CD4-positive, alpha-beta T cell treated with Interleukin-2 at 100 ng/mL for 4 hours (primary cell): ENCODE measurements at regions not wholly inside any gene's neighbourhood (a gene's known extent, or its start where the extent isn't known, plus 50 kb on each side); places are given as distances from the start of the nearest gene placed in this dataset.
"Not testable (repeated sequence)": the region's sequence is repeated elsewhere in the genome, so short reads cannot be mapped to it uniquely, and the experiment has no call there.

Experiments used
- DNase-seq: peaks from one replicate; pipeline ENCODE4 v3.0.0-alpha.2; 2020; ENCODE audit warnings: low spot score

DNA sequence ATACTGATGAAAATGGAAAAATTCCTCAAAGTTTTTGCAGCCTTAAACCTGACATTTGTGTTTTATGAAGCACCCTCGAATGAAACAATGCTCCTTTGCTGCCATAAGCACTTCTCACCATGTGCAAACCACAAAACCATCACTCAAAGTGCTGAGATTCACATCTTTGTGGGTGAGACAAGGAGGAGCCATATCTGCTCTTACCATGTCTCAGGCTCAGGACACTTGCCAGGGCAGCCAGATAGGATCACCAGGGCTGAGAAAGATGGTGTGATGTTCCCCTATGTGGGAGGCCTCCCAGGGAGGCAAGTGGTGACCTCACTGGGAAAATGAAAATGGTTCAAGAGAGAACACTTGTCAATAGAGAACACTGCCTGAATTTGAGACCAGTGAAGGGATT lies 120.4 kb downstream of the CCDC34 start:
- no peak for DNase-seq

DNA sequence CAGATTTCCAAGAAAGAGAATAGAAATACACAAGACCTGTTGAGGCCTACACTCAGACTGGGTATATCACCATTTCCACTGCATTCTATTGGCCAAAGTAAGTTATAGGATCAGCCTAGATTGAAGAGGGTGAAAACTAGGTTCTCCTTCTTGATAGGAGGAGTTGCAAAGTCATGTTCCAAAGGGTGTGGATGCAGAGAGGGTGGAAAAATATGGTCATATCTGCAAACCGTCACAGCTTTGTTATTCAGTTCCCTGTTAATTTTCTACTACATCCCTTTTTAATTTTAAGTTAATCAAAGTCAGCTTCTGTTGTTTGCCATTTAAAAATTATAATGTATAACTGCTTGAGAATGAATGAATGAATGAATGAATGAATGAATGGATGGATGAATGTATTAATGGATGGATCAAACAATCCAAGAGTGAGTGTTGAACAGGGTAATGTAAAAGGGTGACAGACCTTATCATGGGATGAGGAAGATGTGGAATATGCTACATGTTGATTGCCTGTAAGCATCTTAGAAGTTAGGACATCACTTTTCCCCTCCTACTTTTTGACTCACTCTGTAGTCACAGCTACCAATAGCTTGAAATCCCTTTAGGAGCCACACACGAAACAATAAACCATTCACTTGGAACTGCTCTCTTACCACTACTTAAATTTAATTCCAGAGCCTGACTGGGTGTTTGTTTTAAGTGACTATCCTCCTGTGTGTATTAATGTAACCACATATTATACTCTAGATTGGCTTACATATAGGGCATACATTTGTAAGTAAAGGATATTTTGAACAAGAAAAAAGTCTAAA lies 121.5 kb downstream of the CCDC34 start:
- DNase-seq: no peak

GRCh38 chr11:27239305-27239942 lies 123.6 kb downstream of the CCDC34 start:
- no peak for DNase-seq

- no peak for DNase-seq
These were observed 124.2 kb downstream of the CCDC34 start for GRCh38 chr11:27238811-27239210.

DNA sequence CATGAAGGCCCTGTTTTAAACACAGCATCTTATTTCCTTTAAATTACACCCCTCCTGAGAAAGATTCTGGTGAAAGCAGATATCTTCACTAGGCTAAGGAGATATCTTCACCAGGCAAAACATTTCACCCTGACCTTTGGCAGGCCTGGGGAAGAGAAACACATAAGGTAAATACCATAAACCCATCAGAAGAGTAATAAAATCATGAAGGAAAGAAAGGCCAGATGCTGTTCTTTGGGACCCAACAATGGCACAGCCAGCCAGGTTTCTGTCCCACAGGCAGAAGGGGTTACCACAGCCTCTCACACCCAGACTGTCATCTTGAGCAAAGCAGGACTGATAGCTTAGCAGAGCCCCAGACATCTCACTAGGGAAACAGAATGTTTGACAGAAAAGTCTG lies 125.4 kb downstream of the CCDC34 start:
- DNase-seq: no peak

GRCh38 chr11:27234961-27235360 lies 128.1 kb downstream of the CCDC34 start:
- DNase-seq: no peak

DNA sequence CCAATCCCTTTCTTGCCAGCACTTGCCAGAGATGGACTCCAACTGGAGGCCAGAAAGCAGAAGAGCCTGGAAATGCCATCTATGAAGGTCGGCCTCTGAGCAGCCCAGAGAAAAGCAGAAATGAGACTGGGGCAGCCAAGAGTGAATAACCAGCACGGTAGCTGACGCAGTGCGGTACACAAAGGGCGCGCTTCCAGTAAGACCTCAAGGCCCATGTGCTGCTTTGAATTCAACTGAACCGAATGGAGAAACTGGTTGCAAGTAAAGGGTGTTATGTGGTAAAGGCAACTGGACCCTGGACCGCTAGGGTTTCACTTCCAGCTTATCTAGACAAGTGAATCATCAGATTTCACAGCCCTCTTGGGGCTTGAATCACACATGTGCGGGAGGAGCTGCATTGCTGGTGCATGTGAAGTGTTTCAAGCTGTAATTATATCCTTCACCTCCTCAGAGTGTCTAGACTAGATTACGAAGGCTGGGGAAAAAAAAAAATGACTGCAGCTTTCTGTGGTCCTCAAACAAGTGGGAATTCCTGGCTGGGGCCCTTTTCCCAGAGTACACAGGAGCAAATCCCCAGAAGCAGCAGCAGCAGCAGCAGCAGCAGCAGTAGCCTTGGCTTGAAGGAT lies 128.9 kb downstream of the CCDC34 start:
- DNase-seq: no peak

DNA sequence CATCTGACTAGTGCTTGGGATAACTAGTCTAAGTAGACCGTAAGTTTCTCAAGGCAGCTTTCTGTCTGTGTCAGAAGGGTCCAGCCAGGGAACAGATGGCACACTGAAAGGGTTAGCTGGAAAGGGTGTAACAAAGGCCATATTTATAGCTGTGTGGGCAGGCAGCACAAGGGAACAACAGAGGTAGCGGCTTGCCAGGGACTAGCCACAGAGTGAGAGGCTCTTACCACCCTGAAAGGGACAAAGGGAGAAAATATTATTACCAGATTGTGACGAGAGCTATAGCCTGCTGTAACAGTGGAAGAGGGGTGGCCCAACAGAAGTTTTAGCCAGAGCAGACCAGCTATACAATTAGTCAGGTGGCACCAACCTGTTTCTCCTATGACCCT lies 129.4 kb downstream of the CCDC34 start:
- no peak for DNase-seq

GRCh38 chr11:27231530-27231929 lies 131.5 kb downstream of the CCDC34 start:
- DNase-seq: no peak

GRCh38 chr11:27230192-27230572 lies 132.8 kb downstream of the CCDC34 start:
- DNase-seq: no peak

DNA sequence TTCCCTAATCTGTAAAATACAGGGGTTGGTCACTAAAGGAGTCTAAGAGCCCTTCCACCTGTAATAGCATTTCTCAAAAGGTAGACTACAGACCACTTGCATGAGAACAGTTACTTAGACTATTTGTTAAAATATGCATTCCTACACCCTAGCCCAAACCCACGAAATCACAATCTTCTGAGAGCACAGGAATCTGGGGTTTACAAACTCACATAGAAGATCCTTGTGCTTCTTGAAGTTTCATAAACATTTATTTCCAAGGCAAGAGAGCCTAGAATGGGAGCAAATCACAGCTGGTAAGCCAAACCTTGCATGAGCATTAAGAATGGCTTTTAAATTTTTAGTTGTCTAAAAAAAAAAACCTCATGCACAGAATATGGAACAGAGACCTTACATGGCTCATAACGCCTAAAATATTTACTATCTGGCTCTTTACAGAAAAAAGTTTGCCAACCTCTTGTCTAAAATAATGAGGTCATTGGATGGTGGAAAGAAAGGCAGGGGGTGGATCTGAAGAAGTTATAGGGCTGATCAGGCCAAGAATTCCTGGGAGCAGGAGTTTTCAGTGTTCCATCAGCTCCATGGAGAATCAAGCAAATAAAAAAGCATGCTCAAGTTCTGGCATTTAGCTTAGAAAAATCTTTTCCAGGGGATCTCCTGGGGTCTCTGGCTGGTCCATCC lies 133.4 kb downstream of the CCDC34 start:
- no peak for DNase-seq

DNA sequence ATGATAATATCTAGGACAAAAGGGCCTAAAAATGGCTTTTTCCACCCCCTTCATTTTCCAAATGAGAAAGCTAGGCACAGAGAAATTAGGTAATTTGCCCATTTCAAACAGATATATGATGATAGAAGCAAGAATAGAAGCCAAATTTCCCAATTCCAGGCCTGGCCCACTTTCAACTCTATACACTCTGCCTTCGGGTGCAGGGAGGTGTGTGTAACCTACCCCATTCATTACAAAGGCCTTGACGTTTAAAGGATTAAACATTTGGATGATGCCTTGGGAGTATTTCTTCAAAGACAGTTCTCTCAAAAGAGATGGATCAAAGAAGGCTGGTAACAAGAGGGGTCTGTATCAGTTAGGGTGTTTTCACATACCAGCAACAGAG lies 134.1 kb downstream of the CCDC34 start:
- no peak for DNase-seq

DNA sequence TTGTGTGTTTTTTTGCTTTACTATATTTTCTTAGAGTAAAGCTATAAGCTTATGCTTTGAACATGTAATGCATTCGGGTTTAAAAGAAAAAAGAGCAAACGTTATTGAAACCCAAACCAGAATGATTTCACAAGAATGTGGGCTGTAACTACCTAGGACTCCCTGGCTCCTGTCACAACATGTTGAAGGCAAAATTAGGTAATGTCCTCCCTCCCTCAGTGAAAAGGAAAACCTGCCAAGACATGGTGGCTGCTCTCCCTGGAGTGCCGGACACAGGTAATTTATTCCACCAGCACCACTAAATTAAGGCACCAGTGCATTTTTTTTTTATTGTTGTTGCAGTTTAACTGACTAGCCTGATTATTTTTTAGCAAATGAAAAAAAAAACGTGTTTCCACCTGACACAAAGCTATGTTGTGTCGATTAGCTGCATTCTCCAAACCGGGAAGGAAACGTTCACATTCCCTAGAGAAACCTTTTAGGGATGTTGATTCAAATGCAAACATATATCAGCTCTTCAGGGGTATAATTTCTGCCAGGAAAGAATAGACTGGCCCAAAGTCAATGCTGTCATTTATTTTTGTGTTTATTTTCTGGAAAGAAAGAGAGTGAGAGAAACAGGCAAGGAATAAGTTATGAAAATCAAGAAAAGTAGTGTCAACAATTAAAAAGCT lies 134.6 kb downstream of the CCDC34 start:
- DNase-seq: no peak

GRCh38 chr11:27227736-27228135 lies 135.3 kb downstream of the CCDC34 start:
- no peak for DNase-seq

- DNase-seq: not testable (repeated sequence)
These were observed 143.5 kb downstream of the CCDC34 start for GRCh38 chr11:27219487-27220039.

GRCh38 chr11:27218421-27219038 lies 144.5 kb downstream of the CCDC34 start:
- DNase-seq: no peak

DNA sequence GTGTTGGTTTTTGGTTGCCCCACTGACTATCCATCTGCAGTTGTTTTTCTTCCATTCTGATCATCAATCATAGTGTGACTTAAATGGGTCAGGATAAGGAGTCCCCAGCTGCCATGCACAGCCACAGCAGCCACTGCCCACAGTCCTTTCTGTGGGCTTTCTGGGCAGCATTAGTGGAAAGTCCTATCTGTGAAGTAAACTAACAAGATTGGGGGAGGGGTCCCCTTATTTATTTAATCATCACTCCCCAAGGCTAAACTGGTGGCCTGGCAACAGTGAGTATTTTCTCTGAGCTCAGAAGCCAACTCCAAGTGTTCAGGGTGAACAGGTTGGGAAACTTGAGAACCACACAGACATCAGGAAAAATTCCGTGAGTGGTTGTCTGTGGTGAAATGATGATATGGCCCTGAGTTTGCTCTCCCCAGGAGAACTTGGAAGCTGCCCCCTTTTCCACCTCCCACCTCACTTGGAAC lies 145.0 kb downstream of the CCDC34 start:
- DNase-seq: no peak

GRCh38 chr11:27217496-27217895 lies 145.5 kb downstream of the CCDC34 start:
- DNase-seq: no peak

- DNase-seq: no peak
These were observed 146.5 kb downstream of the CCDC34 start for GRCh38 chr11:27216270-27217149.
